ENCODE measurements at regions not wholly inside any gene's neighbourhood (a gene's known extent, or its start where the extent isn't known, plus 50 kb on each side); places are given as distances from the start of the nearest gene placed in this dataset.

GRCh38 chr9:73541923-73542322 lies 390.3 kb downstream of the ANXA1 start:
- Histone ChIP-seq H3K27me3 (ENCODE audit: control insufficient read depth in 1 of 2, insufficient read depth in 2 of 2, low read length in 1 of 2) (no peaks in the 10 kb centered on the region), H3K9me3 (ENCODE audit: control insufficient read depth, low read length) (no peaks in the 10 kb centered on the region), H3K36me3 (ENCODE audit: control insufficient read depth in 1 of 2, insufficient read depth in 2 of 2, low read length in 1 of 2) (no peaks in the 10 kb centered on the region), H3K27ac (ENCODE audit: low read depth in 1 of 2, low read length in 2 of 2) (no peak overlapping the region), H3K4me3 (ENCODE audit: low read length in 2 of 2) (no peak overlapping the region), H3K4me1 (ENCODE audit: control insufficient read depth in 1 of 2, insufficient read depth in 2 of 2, low read length in 2 of 2) (no peaks in the 10 kb centered on the region)
- intact Hi-C loops (cut with DNase I) = no loop called here
- 36 to 53% methylated on average over 2 of the region's 2 CpGs for WGBS, 2 donors
- ATAC-seq (ENCODE audit: low FRiP score) = no peak
- no peak for DNase-seq

- H3K36me3 ChIP-seq (ENCODE audit: control insufficient read depth in 1 of 2, insufficient read depth in 2 of 2, low read length in 1 of 2) = no peaks in the 10 kb centered on the region
- H3K27me3 ChIP-seq (ENCODE audit: control insufficient read depth in 1 of 2, insufficient read depth in 2 of 2, low read length in 1 of 2) = no peaks in the 10 kb centered on the region
- H3K9me3 ChIP-seq (ENCODE audit: control insufficient read depth, low read length) = no peaks in the 10 kb centered on the region
- no peak overlapping the region for H3K4me3 ChIP-seq (ENCODE audit: low read length in 2 of 2)
- intact Hi-C loops (cut with DNase I) = no loop called here
- ATAC-seq (ENCODE audit: low FRiP score) = no peak
- no peak overlapping the region for H3K27ac ChIP-seq (ENCODE audit: low read depth in 1 of 2, low read length in 2 of 2)
- DNase-seq = no peak
- no peaks in the 10 kb centered on the region for H3K4me1 ChIP-seq (ENCODE audit: control insufficient read depth in 1 of 2, insufficient read depth in 2 of 2, low read length in 2 of 2)
Observed at GRCh38 chr9:73543727-73544126, 392.1 kb downstream of the ANXA1 start.

- Histone ChIP-seq H3K4me1 (ENCODE audit: control insufficient read depth in 1 of 2, insufficient read depth in 2 of 2, low read length in 2 of 2) (no peaks in the 10 kb centered on the region), H3K27me3 (ENCODE audit: control insufficient read depth in 1 of 2, insufficient read depth in 2 of 2, low read length in 1 of 2) (no peaks in the 10 kb centered on the region), H3K27ac (ENCODE audit: low read depth in 1 of 2, low read length in 2 of 2) (no peak overlapping the region), H3K4me3 (ENCODE audit: low read length in 2 of 2) (no peak overlapping the region), H3K36me3 (ENCODE audit: control insufficient read depth in 1 of 2, insufficient read depth in 2 of 2, low read length in 1 of 2) (no peaks in the 10 kb centered on the region), H3K9me3 (ENCODE audit: control insufficient read depth, low read length) (no peaks in the 10 kb centered on the region)
- no peak for DNase-seq
- intact Hi-C loops (cut with DNase I) = no loop called here
- ATAC-seq (ENCODE audit: low FRiP score) = no peak
- 36 to 40% methylated on average over 5 of the region's 5 CpGs for WGBS, 2 donors
Observed at GRCh38 chr9:73548201-73548600, 396.5 kb downstream of the ANXA1 start.

- intact Hi-C loops (cut with DNase I) = no loop called here
- no peak for ATAC-seq (ENCODE audit: low FRiP score)
- no peak overlapping the region for H3K27ac ChIP-seq (ENCODE audit: low read depth in 1 of 2, low read length in 2 of 2)
- WGBS, 2 donors = 19 to 26% methylated on average over 1 of the region's 1 CpG
- H3K9me3 ChIP-seq (ENCODE audit: control insufficient read depth, low read length) = no peaks in the 10 kb centered on the region
- no peak for DNase-seq
- H3K4me1 ChIP-seq (ENCODE audit: control insufficient read depth in 1 of 2, insufficient read depth in 2 of 2, low read length in 2 of 2) = no peaks in the 10 kb centered on the region
- H3K27me3 ChIP-seq (ENCODE audit: control insufficient read depth in 1 of 2, insufficient read depth in 2 of 2, low read length in 1 of 2) = no peaks in the 10 kb centered on the region
- no peaks in the 10 kb centered on the region for H3K36me3 ChIP-seq (ENCODE audit: control insufficient read depth in 1 of 2, insufficient read depth in 2 of 2, low read length in 1 of 2)
- H3K4me3 ChIP-seq (ENCODE audit: low read length in 2 of 2) = no peak overlapping the region
Observed at GRCh38 chr9:73549991-73550390, 398.3 kb downstream of the ANXA1 start.

GRCh38 chr9:73553295-73553694 lies 401.6 kb downstream of the ANXA1 start:
- no peak overlapping the region for H3K27ac ChIP-seq (ENCODE audit: low read depth in 1 of 2, low read length in 2 of 2)
- no peaks in the 10 kb centered on the region for H3K9me3 ChIP-seq (ENCODE audit: control insufficient read depth, low read length)
- no peak for DNase-seq
- H3K4me3 ChIP-seq (ENCODE audit: low read length in 2 of 2) = no peak overlapping the region
- no peaks in the 10 kb centered on the region for H3K36me3 ChIP-seq (ENCODE audit: control insufficient read depth in 1 of 2, insufficient read depth in 2 of 2, low read length in 1 of 2)
- H3K4me1 ChIP-seq (ENCODE audit: control insufficient read depth in 1 of 2, insufficient read depth in 2 of 2, low read length in 2 of 2) = peaks cover 0 to 2% of the 10 kb centered on the region in 2 donors
- intact Hi-C loops (cut with DNase I) = no loop called here
- no peaks in the 10 kb centered on the region for H3K27me3 ChIP-seq (ENCODE audit: control insufficient read depth in 1 of 2, insufficient read depth in 2 of 2, low read length in 1 of 2)
- 47 to 61% methylated on average over 3 of the region's 3 CpGs for WGBS, 2 donors
- ATAC-seq (ENCODE audit: low FRiP score) = no peak

GRCh38 chr9:73558471-73558870 lies 406.8 kb downstream of the ANXA1 start:
- Histone ChIP-seq H3K27me3 (ENCODE audit: control insufficient read depth in 1 of 2, insufficient read depth in 2 of 2, low read length in 1 of 2) (no peaks in the 10 kb centered on the region), H3K4me1 (ENCODE audit: control insufficient read depth in 1 of 2, insufficient read depth in 2 of 2, low read length in 2 of 2) (peaks cover 0 to 2% of the 10 kb centered on the region in 2 donors), H3K4me3 (ENCODE audit: low read length in 2 of 2) (no peak overlapping the region), H3K27ac (ENCODE audit: low read depth in 1 of 2, low read length in 2 of 2) (no peak overlapping the region), H3K9me3 (ENCODE audit: control insufficient read depth, low read length) (no peaks in the 10 kb centered on the region), H3K36me3 (ENCODE audit: control insufficient read depth in 1 of 2, insufficient read depth in 2 of 2, low read length in 1 of 2) (no peaks in the 10 kb centered on the region)
- DNase-seq = no peak
- ATAC-seq (ENCODE audit: low FRiP score) = no peak
- intact Hi-C loops (cut with DNase I) = no loop called here

GRCh38 chr9:73565026-73565425 lies 413.4 kb downstream of the ANXA1 start:
- DNase-seq = no peak
- intact Hi-C loops (cut with DNase I) = no loop called here
- no peak overlapping the region for H3K4me3 ChIP-seq (ENCODE audit: low read length in 2 of 2)
- H3K4me1 ChIP-seq (ENCODE audit: control insufficient read depth in 1 of 2, insufficient read depth in 2 of 2, low read length in 2 of 2) = no peaks in the 10 kb centered on the region
- no peaks in the 10 kb centered on the region for H3K9me3 ChIP-seq (ENCODE audit: control insufficient read depth, low read length)
- no peaks in the 10 kb centered on the region for H3K27me3 ChIP-seq (ENCODE audit: control insufficient read depth in 1 of 2, insufficient read depth in 2 of 2, low read length in 1 of 2)
- no peak overlapping the region for H3K27ac ChIP-seq (ENCODE audit: low read depth in 1 of 2, low read length in 2 of 2)
- no peak for ATAC-seq (ENCODE audit: low FRiP score)
- 73 to 74% methylated on average over 4 of the region's 4 CpGs for WGBS, 2 donors
- H3K36me3 ChIP-seq (ENCODE audit: control insufficient read depth in 1 of 2, insufficient read depth in 2 of 2, low read length in 1 of 2) = no peaks in the 10 kb centered on the region

- intact Hi-C loops (cut with DNase I) = no loop called here
- no peak overlapping the region for H3K27ac ChIP-seq (ENCODE audit: low read depth in 1 of 2, low read length in 2 of 2)
Observed at GRCh38 chr9:73565833-73566465, 414.3 kb downstream of the ANXA1 start.

GRCh38 chr9:73566627-73567026 lies 415.0 kb downstream of the ANXA1 start:
- DNase-seq (no peak), ATAC-seq (ENCODE audit: low FRiP score) (no peak)
- H3K27me3 ChIP-seq (ENCODE audit: control insufficient read depth in 1 of 2, insufficient read depth in 2 of 2, low read length in 1 of 2) = no peaks in the 10 kb centered on the region
- H3K9me3 ChIP-seq (ENCODE audit: control insufficient read depth, low read length) = no peaks in the 10 kb centered on the region
- H3K4me1 ChIP-seq (ENCODE audit: control insufficient read depth in 1 of 2, insufficient read depth in 2 of 2, low read length in 2 of 2) = no peaks in the 10 kb centered on the region
- no peaks in the 10 kb centered on the region for H3K36me3 ChIP-seq (ENCODE audit: control insufficient read depth in 1 of 2, insufficient read depth in 2 of 2, low read length in 1 of 2)
- no peak overlapping the region for H3K4me3 ChIP-seq (ENCODE audit: low read length in 2 of 2)
- 82 to 86% methylated on average over 1 of the region's 1 CpG for WGBS, 2 donors
- intact Hi-C loops (cut with DNase I) = no loop called here
- H3K27ac ChIP-seq (ENCODE audit: low read depth in 1 of 2, low read length in 2 of 2) = no peak overlapping the region

More at GRCh38 chr9:73565833-73566465, 414.3 kb downstream of the ANXA1 start:
- Histone ChIP-seq H3K4me1 (ENCODE audit: control insufficient read depth in 1 of 2, insufficient read depth in 2 of 2, low read length in 2 of 2) (no peaks in the 10 kb centered on the region), H3K9me3 (ENCODE audit: control insufficient read depth, low read length) (no peaks in the 10 kb centered on the region), H3K36me3 (ENCODE audit: control insufficient read depth in 1 of 2, insufficient read depth in 2 of 2, low read length in 1 of 2) (no peaks in the 10 kb centered on the region), H3K4me3 (ENCODE audit: low read length in 2 of 2) (no peak overlapping the region), H3K27me3 (ENCODE audit: control insufficient read depth in 1 of 2, insufficient read depth in 2 of 2, low read length in 1 of 2) (no peaks in the 10 kb centered on the region)
- DNase-seq (no peak), ATAC-seq (ENCODE audit: low FRiP score) (no peak)
